ENCODE measurements at regions not wholly inside any gene's neighbourhood (a gene's known extent, or its start where the extent isn't known, plus 50 kb on each side); places are given as distances from the start of the nearest gene placed in this dataset.

GRCh38 chrX:96379951-96380350 lies 304.7 kb upstream of the DIAPH2 start:
- no peak for DNase-seq (ENCODE audit: extremely low spot score, unreplicated experiment)
- Mint-ChIP-seq H3K27me3 (no peaks in the 10 kb centered on the region), H3K36me3 (no peaks in the 10 kb centered on the region), H3K9me3 (peaks cover 4% of the 10 kb centered on the region), H3K4me1 (ENCODE audit: unreplicated experiment) (peaks cover 8% of the 10 kb centered on the region), H3K27ac (no peak overlapping the region), H3K4me3 (no peak overlapping the region)
- TF ChIP-seq CTCF (conservative IDR thresholded peaks at IDR 0.05): no peak

GRCh38 chrX:96382018-96382417 lies 302.6 kb upstream of the DIAPH2 start:
- peaks cover 8% of the 10 kb centered on the region for H3K4me1 Mint-ChIP-seq (ENCODE audit: unreplicated experiment)
- no peaks in the 10 kb centered on the region for H3K36me3 Mint-ChIP-seq
- TF ChIP-seq CTCF (conservative IDR thresholded peaks at IDR 0.05): no peak
- peaks cover 4% of the 10 kb centered on the region for H3K9me3 Mint-ChIP-seq
- no peak overlapping the region for H3K4me3 Mint-ChIP-seq
- no peak for DNase-seq (ENCODE audit: extremely low spot score, unreplicated experiment)
- H3K27me3 Mint-ChIP-seq: no peaks in the 10 kb centered on the region
- H3K27ac Mint-ChIP-seq: no peak overlapping the region

- H3K36me3 Mint-ChIP-seq: no peaks in the 10 kb centered on the region
- TF ChIP-seq CTCF (conservative IDR thresholded peaks at IDR 0.05): no peak
- no peak for DNase-seq (ENCODE audit: extremely low spot score, unreplicated experiment)
- H3K27me3 Mint-ChIP-seq: no peaks in the 10 kb centered on the region
- H3K9me3 Mint-ChIP-seq: peaks cover 4% of the 10 kb centered on the region
- no peak overlapping the region for H3K27ac Mint-ChIP-seq
- peaks cover 5% of the 10 kb centered on the region for H3K4me1 Mint-ChIP-seq (ENCODE audit: unreplicated experiment)
- no peak overlapping the region for H3K4me3 Mint-ChIP-seq
These were observed 301.2 kb upstream of the DIAPH2 start for GRCh38 chrX:96383428-96383827.

- Mint-ChIP-seq H3K4me1 (ENCODE audit: unreplicated experiment) (no peaks in the 10 kb centered on the region), H3K27ac (no peak overlapping the region), H3K4me3 (no peak overlapping the region), H3K27me3 (no peaks in the 10 kb centered on the region), H3K9me3 (no peaks in the 10 kb centered on the region), H3K36me3 (no peaks in the 10 kb centered on the region)
- no peak for TF ChIP-seq CTCF (conservative IDR thresholded peaks at IDR 0.05)
- no peak for DNase-seq (ENCODE audit: extremely low spot score, unreplicated experiment)
These were observed 298.3 kb upstream of the DIAPH2 start for GRCh38 chrX:96386325-96386724.

- no peaks in the 10 kb centered on the region for H3K36me3 Mint-ChIP-seq
- DNase-seq (ENCODE audit: extremely low spot score, unreplicated experiment): no peak
- no peaks in the 10 kb centered on the region for H3K4me1 Mint-ChIP-seq (ENCODE audit: unreplicated experiment)
- no peaks in the 10 kb centered on the region for H3K9me3 Mint-ChIP-seq
- no peaks in the 10 kb centered on the region for H3K27me3 Mint-ChIP-seq
- no peak overlapping the region for H3K27ac Mint-ChIP-seq
- no peak for TF ChIP-seq CTCF (conservative IDR thresholded peaks at IDR 0.05)
- H3K4me3 Mint-ChIP-seq: no peak overlapping the region
These were observed 297.7 kb upstream of the DIAPH2 start for GRCh38 chrX:96386981-96387380.

GRCh38 chrX:96387801-96388200 lies 296.8 kb upstream of the DIAPH2 start:
- Mint-ChIP-seq H3K4me3 (no peak overlapping the region), H3K36me3 (no peaks in the 10 kb centered on the region), H3K27me3 (no peaks in the 10 kb centered on the region), H3K27ac (no peak overlapping the region), H3K4me1 (ENCODE audit: unreplicated experiment) (no peaks in the 10 kb centered on the region), H3K9me3 (no peaks in the 10 kb centered on the region)
- TF ChIP-seq CTCF (conservative IDR thresholded peaks at IDR 0.05): no peak
- DNase-seq (ENCODE audit: extremely low spot score, unreplicated experiment): no peak

Data from type B pancreatic cell (in vitro differentiated cells).